GM23338 (cell line): ENCODE measurements at regions not wholly inside any gene's neighbourhood (a gene's known extent, or its start where the extent isn't known, plus 50 kb on each side); places are given as distances from the start of the nearest gene placed in this dataset.
A peak's percentile ranks its signal among the peaks of the same experiment; 100 is the strongest.

Experiments used
- CTCF ChIP-seq, 2 experiments: fragments of 200-600 bp in 1 of 2; sonication (generic) in 1 of 2; conservative IDR thresholded peaks; 2 replicates each; pipeline versions ENCODE4 v1.5.1 to v1.6.1; 2016 to 2017; ENCODE audit warnings: antibody characterized with exemption in 2 of 2, low read depth in 2 of 2, mild to moderate bottlenecking in 2 of 2, moderate library complexity in 1 of 2
- POLR2AphosphoS5 ChIP-seq: IDR thresholded peaks from 2 replicates; pipeline ENCODE4 v1.6.1; 2016; ENCODE audit warnings: antibody characterized with exemption, low read depth

- TF ChIP-seq CTCF (conservative IDR thresholded peaks at IDR 0.05; ENCODE audit: low read depth in 2 of 2) (peak; percentile 68 to 78), POLR2AphosphoS5 (no peak)
Observed at GRCh38 chr11:22539821-22540256, 85.8 kb downstream of the FANCF start.
